ENCODE measurements at regions not wholly inside any gene's neighbourhood (a gene's known extent, or its start where the extent isn't known, plus 50 kb on each side); places are given as distances from the start of the nearest gene placed in this dataset.

DNA sequence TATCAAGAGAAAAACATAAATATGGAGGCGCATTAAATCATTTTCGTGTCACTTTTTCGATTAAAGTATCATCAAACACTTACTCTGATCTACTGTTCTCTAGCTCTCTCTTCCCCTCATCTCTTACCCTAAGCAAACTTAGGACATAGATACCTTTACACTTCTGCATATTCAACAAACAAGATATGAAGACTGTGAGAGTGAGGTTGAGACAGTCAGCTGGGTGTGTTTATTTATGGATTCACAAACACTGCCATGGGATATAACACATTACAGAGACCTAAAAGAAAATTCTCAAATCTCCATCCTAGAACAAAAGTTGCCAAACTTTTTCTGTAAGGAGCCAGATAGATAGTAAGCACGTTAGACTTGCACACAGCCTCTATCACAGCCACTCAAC is 85.2 kb upstream of the ZNF385D start:
- TF ChIP-seq FOXA1 (IDR thresholded peaks at IDR 0.05) = no peak
- no peak for TF ChIP-seq FOXA1 (CRISPR knock-in tag; IDR thresholded peaks at IDR 0.05)
- TF ChIP-seq ZNF121 (CRISPR knock-in tag; IDR thresholded peaks at IDR 0.05) = no peak
- TF ChIP-seq THAP11 (CRISPR knock-in tag; IDR thresholded peaks at IDR 0.05) = no peak
- no peak for TF ChIP-seq ZNF589 (CRISPR knock-in tag; conservative IDR thresholded peaks at IDR 0.05)
- TF ChIP-seq HNF4A (CRISPR knock-in tag; IDR thresholded peaks at IDR 0.05) = no peak
- TF ChIP-seq GTF2F1 (IDR thresholded peaks at IDR 0.05; ENCODE audit: low read length) = no peak
- TF ChIP-seq, protein P1, sequence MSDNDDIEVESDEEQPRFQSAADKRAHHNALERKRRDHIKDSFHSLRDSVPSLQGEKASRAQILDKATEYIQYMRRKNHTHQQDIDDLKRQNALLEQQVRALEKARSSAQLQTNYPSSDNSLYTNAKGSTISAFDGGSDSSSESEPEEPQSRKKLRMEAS (IDR thresholded peaks at IDR 0.05) = no peak
- TF ChIP-seq, protein P2, sequence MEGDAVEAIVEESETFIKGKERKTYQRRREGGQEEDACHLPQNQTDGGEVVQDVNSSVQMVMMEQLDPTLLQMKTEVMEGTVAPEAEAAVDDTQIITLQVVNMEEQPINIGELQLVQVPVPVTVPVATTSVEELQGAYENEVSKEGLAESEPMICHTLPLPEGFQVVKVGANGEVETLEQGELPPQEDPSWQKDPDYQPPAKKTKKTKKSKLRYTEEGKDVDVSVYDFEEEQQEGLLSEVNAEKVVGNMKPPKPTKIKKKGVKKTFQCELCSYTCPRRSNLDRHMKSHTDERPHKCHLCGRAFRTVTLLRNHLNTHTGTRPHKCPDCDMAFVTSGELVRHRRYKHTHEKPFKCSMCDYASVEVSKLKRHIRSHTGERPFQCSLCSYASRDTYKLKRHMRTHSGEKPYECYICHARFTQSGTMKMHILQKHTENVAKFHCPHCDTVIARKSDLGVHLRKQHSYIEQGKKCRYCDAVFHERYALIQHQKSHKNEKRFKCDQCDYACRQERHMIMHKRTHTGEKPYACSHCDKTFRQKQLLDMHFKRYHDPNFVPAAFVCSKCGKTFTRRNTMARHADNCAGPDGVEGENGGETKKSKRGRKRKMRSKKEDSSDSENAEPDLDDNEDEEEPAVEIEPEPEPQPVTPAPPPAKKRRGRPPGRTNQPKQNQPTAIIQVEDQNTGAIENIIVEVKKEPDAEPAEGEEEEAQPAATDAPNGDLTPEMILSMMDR (CRISPR knock-in tag; IDR thresholded peaks at IDR 0.05) = no peak
- TF ChIP-seq, protein P3, sequence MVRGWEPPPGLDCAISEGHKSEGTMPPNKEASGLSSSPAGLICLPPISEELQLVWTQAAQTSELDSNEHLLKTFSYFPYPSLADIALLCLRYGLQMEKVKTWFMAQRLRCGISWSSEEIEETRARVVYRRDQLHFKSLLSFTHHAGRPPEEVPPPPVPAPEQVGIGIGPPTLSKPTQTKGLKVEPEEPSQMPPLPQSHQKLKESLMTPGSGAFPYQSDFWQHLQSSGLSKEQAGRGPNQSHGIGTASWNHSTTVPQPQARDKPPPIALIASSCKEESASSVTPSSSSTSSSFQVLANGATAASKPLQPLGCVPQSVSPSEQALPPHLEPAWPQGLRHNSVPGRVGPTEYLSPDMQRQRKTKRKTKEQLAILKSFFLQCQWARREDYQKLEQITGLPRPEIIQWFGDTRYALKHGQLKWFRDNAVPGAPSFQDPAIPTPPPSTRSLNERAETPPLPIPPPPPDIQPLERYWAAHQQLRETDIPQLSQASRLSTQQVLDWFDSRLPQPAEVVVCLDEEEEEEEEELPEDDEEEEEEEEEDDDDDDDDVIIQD (CRISPR knock-in tag; IDR thresholded peaks at IDR 0.05; ENCODE audit: low read depth) = no peak
- TF ChIP-seq, protein P4, sequence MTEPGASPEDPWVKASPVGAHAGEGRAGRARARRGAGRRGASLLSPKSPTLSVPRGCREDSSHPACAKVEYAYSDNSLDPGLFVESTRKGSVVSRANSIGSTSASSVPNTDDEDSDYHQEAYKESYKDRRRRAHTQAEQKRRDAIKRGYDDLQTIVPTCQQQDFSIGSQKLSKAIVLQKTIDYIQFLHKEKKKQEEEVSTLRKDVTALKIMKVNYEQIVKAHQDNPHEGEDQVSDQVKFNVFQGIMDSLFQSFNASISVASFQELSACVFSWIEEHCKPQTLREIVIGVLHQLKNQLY (CRISPR knock-in tag; IDR thresholded peaks at IDR 0.05) = no peak
- no peak for TF ChIP-seq SP1 (IDR thresholded peaks at IDR 0.05)
- TF ChIP-seq SP1 (CRISPR knock-in tag; IDR thresholded peaks at IDR 0.05) = no peak
- no peak for TF ChIP-seq CBX2 (IDR thresholded peaks at IDR 0.05; ENCODE audit: low read depth, low read length)
- no peak for TF ChIP-seq CBX2 (CRISPR knock-in tag; IDR thresholded peaks at IDR 0.05; ENCODE audit: low read depth)

All from HepG2 (cell line).